ENCODE measurements at regions not wholly inside any gene's neighbourhood (a gene's known extent, or its start where the extent isn't known, plus 50 kb on each side); places are given as distances from the start of the nearest gene placed in this dataset.

DNA sequence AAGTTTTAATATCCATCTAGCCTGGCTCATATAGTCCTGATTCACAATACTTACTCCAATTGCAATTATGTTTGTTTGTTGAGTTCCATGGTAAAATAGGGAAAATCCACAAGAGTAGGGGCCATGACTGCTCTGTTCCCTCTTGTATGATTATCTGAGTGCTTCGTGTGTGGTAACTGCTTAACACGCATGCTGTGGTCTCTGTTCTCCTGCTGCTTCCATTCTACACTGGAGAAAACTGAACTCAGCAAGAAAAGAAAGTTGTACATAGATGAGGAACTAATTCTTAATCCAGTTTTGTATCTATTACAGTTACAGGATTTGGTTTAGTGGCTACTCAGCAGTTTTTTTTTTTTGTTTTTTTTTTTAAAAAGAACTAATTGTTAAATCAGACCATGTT is 223.0 kb upstream of the SATB1 start:
- no peak for DNase-seq (ENCODE audit: low read depth in 3 of 3, low spot score in 1 of 3)

DNA sequence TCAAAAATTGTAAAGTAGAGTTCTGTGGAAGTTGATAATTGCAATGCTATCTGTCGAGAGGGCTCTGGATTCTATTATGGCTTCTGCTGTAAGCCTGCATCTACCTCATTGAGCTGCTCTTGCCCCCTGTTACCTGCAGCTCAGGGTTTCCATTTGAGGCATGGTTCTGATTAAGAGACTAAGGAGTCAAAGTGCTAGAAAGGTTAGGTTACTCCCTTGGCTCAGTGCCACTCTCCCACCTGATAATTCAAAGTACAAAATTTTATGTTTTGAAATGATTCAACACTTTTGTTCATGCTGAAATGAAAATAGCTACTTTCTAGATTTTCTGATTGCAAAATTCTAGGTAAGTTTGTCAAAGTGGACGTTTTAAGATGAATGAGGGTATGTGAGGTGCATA is 220.5 kb upstream of the SATB1 start:
- no peak for DNase-seq (ENCODE audit: low read depth in 3 of 3, low spot score in 1 of 3)

DNA sequence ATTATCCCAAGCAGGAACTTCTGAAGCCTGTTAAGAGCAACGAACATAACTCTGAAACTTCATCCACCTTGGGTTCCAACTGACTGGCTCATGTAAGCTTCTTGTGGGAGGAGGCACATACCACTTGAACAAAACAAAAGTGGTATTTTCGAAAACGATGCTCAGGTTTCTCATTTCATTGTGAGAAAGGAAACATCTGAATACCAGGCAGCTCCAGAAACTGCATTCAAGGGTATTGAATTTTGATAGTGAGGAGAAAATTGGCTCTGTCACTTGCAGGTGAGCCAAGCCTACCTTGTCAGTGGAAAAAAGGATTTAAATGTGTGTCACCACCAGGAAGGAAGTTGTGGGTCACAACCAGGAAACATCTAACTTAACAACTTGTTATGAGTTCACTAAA is 218.1 kb upstream of the SATB1 start:
- no peak for DNase-seq (ENCODE audit: low read depth in 3 of 3, low spot score in 1 of 3)

- DNase-seq (ENCODE audit: low read depth in 3 of 3, low spot score in 1 of 3): no peak
These were observed 216.8 kb upstream of the SATB1 start for GRCh38 chr3:18641916-18642315.

DNA sequence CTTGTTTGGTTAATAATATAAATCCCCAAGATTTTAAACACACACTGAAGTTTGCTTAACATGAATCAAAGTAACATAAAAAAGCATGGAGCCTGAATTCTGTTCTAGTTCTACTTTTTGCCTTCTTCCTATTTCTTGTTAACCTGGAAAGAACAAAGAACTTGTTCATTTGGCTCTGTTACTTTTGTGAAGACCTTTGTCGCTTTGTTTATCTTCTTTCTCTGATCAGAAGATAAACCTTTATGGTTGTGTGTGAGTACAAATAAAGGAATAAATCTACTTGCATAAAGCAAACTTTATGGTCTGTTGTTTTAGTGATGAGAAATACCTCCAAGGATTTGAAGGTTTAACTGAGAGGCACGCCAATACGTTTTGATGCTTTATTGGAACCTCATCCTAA is 210.1 kb upstream of the SATB1 start:
- no peak for DNase-seq (ENCODE audit: low read depth in 3 of 3, low spot score in 1 of 3)

DNA sequence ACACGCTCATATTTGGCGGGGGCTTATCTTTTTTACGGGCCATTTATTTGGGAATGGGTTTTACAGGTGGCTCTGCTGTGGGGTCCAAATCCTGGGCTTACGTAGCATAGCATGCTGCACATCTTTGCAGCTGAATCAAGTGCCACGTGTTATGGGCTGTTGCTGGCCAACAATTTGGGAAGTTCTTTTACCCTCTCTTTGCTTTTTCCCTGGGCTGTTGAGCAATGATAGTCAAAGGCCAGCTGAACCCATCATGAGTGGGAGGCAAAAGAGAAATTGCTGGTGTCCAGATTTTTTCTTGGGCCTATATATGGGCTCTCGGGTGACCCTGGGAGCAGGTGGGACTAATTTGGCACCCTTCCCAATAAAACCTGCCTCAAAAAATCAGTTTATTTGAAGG is 209.3 kb upstream of the SATB1 start:
- no peak for DNase-seq (ENCODE audit: low read depth in 3 of 3, low spot score in 1 of 3)

DNA sequence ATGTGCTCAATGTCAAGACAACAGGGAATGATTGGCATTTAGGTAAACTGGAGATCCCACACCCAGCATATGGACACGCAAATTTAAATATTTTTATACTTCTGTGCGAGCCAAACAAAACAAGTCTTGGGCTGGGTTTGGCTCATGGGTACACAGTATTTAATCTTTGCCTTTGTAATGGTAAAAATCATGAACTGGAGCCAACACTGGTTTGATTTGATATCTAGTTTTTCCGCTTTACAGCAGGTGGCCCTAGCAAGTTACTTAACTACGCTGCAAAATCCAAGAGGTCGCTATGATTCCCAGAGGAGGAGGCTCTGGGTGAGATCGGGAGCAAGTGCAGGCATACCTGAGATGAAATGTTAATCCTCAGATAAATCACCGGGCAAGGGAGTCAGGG is 207.9 kb upstream of the SATB1 start:
- no peak for DNase-seq (ENCODE audit: low read depth in 3 of 3, low spot score in 1 of 3)

DNA sequence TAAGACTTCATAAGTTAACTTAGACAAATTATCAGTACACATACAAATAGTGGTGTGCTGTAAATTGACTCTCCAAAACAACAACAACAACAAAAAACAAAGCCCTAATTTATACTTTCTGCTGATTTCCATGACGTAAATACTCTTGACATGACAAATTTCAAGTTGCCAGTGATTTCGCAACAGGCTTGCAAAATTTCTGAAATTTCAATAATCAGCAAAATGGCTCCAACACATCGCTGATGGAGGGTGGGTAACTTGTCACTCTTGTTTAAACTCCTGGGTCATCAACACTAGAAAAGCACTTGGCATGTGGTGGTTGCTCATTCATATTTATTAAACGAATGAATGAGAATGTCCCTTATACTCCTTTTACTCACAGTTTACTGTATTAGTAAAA is 205.2 kb upstream of the SATB1 start:
- no peak for DNase-seq (ENCODE audit: low read depth in 3 of 3, low spot score in 1 of 3)

GRCh38 chr3:18625085-18625484 is 199.9 kb upstream of the SATB1 start:
- no peak for DNase-seq (ENCODE audit: low read depth in 3 of 3, low spot score in 1 of 3)

GRCh38 chr3:18623220-18623619 is 198.1 kb upstream of the SATB1 start:
- DNase-seq (ENCODE audit: low read depth in 3 of 3, low spot score in 1 of 3): no peak

GRCh38 chr3:18618723-18619122 is 193.6 kb upstream of the SATB1 start:
- DNase-seq (ENCODE audit: low read depth in 3 of 3, low spot score in 1 of 3): no peak

DNA sequence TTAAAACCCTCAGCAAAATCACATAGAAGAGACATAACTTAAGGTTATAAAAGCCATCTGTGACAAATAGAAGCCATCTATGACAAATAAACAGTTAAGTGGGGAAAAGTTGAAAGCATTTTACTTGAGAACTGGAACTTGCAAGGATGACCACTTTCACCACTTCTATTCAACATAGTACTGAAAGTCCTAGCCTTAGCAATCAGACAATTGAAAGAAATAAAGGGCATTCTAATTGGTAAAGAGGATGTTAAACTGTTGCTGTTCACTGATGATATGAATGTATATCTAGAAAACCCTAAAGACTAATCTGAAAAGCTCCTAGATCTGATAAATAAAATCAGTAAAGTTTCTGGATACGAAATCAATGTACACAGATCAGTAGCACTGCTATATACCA is 186.9 kb upstream of the SATB1 start:
- DNase-seq (ENCODE audit: low read depth in 3 of 3, low spot score in 1 of 3): no peak

- no peak for DNase-seq (ENCODE audit: low read depth in 3 of 3, low spot score in 1 of 3)
These were observed 184.0 kb upstream of the SATB1 start for GRCh38 chr3:18609187-18609586.

GRCh38 chr3:18597919-18598318 is 172.8 kb upstream of the SATB1 start:
- DNase-seq (ENCODE audit: low read depth in 3 of 3, low spot score in 1 of 3): no peak

GRCh38 chr3:18593231-18593630 is 168.1 kb upstream of the SATB1 start:
- DNase-seq (ENCODE audit: low read depth in 3 of 3, low spot score in 1 of 3): no peak

DNA sequence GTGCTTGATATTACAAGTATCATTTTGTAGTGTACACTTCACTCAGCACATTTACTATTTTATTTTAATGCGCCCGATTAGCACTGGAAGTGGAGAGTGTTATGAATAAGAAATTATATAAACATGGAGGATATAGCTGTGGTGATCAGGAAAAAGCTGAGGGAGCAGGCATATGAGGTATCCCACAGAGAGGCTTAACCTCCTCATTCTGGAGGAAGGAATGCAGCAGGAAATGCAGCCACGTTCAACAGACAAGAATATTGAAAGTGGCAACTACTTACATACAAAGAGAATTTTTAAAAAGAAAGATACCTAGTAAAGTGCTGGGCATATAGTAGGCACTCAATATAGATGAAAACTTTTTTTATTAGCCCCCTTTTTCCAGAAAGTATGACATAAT is 166.0 kb upstream of the SATB1 start:
- no peak for DNase-seq (ENCODE audit: low read depth in 3 of 3, low spot score in 1 of 3)

- DNase-seq (ENCODE audit: low read depth in 3 of 3, low spot score in 1 of 3): no peak
These were observed 160.9 kb upstream of the SATB1 start for GRCh38 chr3:18586076-18586475.

DNA sequence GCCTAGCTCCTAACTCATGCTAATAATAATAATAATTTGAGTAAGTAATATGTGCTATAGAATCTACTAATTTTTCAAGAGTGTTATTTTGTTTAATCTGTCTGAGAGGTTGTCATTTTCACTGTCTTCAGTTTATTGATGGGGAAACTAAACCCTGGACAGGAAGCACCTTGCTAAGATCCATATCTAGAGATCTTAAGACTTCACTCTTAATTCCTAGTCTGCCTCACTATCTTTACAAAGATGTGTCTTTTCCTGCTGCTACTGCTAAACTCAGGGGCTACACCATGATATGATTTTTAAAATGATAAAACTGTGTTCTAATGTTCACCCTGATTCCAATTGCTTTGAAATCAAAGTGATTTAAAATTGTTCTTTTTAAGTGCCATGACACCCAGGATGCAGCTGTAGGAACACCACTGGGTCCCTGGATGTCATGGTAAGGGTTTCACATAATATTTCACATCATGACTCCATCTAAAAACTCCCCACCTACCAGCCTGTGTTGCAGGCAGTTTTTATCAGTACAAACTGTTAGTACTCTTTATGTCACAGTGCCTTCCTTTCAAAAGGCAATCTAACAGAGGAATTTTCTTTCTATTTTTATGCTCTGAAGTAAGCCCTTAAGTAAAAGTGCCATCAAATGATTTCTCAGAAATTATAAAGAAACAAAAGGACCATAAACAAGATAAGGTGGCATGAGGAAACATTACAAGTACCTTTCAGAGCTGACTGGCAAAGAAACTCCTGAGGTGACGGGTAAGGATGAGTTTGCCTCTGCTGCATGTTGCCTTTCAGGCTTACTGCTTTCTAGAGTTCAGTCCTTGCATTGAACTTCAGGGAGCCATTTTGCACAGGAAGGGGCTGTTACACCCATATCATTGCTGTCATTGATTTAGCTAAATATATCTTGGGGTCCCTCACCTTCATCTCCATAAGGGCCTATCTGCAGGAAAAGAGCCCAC is 160.1 kb upstream of the SATB1 start:
- DNase-seq (ENCODE audit: low read depth in 3 of 3, low spot score in 1 of 3): no peak

DNA sequence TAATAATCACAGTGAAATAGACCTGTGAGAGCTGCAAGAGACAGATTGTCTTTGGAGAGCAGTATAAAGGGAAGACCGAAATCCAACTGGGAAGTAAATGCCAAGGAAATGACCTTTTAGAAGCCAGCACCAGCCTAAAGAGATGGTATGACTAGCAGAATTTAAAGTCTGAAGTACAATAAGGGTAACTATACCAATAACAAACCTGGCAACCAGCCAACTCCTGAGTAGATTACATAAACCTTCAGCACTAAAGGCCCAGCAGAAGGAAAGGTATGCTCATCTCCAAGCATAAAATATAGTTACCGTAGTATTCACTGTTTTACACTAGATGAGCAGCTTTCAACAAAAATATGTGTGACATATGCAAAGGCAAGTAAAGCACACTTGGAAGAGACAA is 155.1 kb upstream of the SATB1 start:
- DNase-seq (ENCODE audit: low read depth in 3 of 3, low spot score in 1 of 3): no peak

DNA sequence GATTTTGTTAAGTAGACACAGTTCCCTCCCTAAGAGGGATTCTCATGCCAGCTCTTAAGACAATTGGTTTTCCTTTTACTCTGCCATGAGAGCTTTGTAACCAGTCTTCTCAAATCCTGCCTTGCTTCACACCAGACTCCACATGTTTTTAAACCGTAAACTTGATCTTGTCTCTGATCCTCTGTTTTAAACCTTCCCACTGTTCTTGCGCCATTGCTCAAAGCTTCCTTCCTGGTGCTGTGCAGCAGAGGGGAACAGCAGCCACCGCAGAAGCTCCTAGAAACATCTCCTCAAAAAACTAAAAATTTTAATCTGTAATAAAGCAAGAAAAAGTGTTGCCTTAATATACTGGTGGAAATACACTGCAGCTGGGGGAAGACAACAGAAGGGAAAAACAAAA is 154.5 kb upstream of the SATB1 start:
- DNase-seq (ENCODE audit: low read depth in 3 of 3, low spot score in 1 of 3): no peak

DNA sequence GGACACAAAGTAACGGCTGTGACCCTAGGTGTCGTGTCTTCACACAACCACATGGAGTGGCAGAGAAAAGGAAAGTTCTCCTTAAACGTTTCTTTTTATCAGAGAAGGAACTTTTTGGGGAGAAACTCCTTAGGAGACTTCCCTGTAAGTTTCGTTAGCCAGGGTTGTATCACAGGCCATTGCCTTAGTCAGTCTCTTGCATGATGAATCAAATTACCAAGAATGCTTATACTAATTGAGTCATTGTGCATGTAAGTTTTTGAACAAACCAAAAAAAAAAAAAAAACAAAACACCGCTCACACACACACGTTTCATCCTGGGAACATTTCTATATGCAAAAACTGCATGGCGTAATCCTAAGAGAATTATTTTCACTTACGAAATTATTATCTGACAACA is 150.4 kb upstream of the SATB1 start:
- no peak for DNase-seq (ENCODE audit: low read depth in 3 of 3, low spot score in 1 of 3)

DNA sequence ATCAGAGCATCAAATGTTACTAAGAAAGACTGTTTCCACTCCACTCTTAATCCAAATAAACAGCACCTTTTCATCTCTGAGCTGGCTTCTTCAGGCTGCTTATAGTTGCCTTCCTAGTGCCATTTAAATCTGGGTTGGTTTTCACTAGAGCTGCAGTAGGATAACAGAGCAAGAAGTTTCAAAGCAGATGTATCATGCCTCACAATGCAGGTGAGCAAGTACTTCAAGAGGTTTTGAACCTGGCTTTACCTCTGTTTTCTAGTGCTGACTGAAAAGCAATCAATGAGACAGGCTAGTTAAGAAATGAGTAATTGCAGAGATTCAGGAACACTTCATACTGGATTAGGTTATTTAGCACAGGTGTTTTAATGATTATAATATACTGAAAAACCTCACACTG is 147.7 kb upstream of the SATB1 start:
- DNase-seq (ENCODE audit: low read depth in 3 of 3, low spot score in 1 of 3): no peak

GRCh38 chr3:18567293-18567692 is 142.2 kb upstream of the SATB1 start:
- DNase-seq (ENCODE audit: low read depth in 3 of 3, low spot score in 1 of 3): no peak

Data from stimulated activated CD4-positive, alpha-beta T cell treated with anti-CD3 and anti-CD28 coated beads, TNF-alpha, amount 100 ng/mL, for 1 hour (primary cell).